NCI-H345 treated with DMSO at 0.1 percent for 48 hours (cell line): ENCODE measurements at regions not wholly inside any gene's neighbourhood (a gene's known extent, or its start where the extent isn't known, plus 50 kb on each side); places are given as distances from the start of the nearest gene placed in this dataset.

ENCODE experiments used
- DNase-seq: peaks from one replicate; lab custom pipeline; 2025; ENCODE audit not compliant: unreplicated experiment; lab: John Stamatoyannopoulos, UW

GRCh38 chr1:228969953-228970800 lies 234.9 kb downstream of the RHOU start:
- no peak for DNase-seq

DNA sequence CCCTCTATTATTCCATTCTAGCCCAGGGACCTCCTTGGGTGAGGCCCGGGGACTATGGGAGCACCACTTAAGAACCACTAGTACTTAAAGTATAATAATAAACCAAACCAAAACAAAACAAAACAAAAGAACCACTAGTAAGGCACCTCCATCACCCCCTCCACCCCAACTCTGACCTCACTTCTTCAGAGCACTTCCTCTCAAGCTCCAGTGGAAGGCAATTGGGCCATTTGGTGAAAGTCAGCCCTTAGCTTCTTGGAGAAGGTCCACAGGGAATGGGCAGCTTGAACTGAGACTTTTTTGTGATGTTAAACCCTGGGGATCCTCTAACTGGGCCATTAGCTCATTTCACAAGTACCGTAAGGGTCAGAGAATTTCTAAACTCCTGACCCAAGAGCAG lies 237.3 kb downstream of the RHOU start:
- DNase-seq: no peak

GRCh38 chr1:228974273-228974672 lies 239.0 kb downstream of the RHOU start:
- DNase-seq: no peak

DNA sequence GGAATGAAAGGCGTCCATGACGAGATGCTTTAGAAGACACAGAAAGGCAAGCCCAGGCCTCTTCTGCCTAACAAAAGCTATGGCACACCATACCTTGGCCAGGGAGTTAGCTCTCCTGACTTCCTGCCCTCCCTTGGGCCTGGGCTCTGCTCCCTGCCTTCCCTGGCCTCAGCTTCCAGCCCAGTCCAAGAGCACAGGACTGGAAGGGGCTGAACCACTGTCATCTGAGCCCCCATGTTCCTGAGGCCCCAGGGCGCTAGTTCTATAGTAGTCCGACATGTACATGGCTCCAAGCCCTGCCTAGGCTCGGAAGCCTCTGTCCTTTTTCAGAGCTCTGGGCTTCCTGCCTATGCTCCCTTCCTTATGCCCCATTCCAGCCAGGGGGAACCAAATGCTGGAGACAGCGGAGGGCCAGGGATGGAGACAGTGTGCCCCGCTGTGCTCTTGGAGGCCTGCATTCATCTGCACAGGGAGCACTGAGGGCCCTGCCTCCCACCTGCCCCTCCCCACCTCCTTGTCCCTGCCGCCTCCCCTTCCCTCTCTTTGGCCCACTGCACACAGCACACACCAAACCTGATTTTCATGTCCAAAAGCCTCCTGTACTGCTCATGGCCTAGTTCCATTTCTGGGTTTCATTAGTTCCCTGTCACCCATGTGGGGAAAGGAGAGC lies 240.1 kb downstream of the RHOU start:
- DNase-seq: no peak

DNA sequence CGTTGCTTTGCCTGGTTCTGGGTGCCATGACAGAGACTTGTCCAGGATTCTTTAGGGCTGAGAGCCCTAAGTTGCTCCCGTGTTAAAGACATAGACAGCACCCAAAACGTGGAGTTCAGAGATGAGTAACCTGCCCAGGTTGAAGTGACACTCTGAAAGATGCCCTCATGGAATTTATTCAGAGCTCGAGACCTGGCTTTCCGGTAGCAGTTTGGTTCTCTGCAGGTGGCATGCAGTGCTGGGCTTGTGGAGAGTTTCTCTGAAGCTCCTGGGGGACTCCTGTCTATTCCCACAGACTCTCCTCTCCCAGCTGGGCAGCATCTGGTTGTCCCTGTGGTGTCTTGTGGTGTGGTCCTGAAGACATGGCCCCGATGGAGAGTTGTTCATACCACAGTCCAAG lies 241.0 kb downstream of the RHOU start:
- no peak for DNase-seq

GRCh38 chr1:228977307-228977706 lies 242.0 kb downstream of the RHOU start:
- DNase-seq: no peak

- no peak for DNase-seq
These were observed 242.5 kb downstream of the RHOU start for GRCh38 chr1:228977741-228978140.

GRCh38 chr1:228978484-228979324 lies 243.4 kb downstream of the RHOU start:
- no peak for DNase-seq

DNA sequence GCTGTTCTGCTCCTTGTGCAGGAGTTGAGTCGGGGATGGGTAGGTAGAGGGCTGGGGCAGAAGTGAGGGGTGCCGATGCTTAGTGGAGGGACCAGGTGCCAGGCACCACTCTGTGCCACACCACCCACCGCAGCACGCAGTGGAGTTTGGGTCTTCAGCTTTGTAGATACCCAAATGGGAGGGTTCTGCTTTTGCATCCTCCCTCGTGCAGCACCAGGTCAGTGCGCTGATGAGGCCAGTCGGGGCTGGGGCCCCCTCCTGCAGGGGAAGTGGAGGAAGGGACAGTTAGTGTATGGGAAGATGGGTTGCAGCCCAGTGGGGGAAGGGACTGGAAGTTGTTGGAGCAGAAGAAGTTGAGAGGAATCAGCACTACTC lies 244.0 kb downstream of the RHOU start:
- no peak for DNase-seq

GRCh38 chr1:228979774-228980173 lies 244.5 kb downstream of the RHOU start:
- no peak for DNase-seq

- no peak for DNase-seq
These were observed 245.1 kb downstream of the RHOU start for GRCh38 chr1:228980232-228980937.

- DNase-seq: no peak
These were observed 247.4 kb downstream of the RHOU start for GRCh38 chr1:228982637-228983036.

GRCh38 chr1:228983231-228983660 lies 248.0 kb downstream of the RHOU start:
- no peak for DNase-seq

GRCh38 chr1:228983661-228984060 lies 248.4 kb downstream of the RHOU start:
- no peak for DNase-seq

DNA sequence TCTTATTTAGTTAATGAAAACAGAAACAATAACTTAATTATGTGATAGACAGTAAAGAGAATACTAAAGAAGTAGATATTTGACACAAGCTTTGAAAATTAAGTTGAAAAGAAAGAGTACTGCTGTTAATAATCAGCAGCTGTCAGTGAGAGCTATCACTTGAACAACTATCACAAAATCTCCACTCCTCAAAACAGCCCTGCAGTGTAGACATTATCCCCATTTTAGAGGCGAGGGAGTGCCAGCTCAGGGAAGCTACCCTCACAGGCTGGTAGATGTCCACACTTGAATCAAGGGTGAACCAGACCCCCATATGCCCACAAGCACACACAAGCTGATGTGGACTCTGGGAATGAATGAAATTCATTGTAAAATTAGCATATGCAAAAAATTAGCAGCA lies 248.8 kb downstream of the RHOU start:
- no peak for DNase-seq

DNA sequence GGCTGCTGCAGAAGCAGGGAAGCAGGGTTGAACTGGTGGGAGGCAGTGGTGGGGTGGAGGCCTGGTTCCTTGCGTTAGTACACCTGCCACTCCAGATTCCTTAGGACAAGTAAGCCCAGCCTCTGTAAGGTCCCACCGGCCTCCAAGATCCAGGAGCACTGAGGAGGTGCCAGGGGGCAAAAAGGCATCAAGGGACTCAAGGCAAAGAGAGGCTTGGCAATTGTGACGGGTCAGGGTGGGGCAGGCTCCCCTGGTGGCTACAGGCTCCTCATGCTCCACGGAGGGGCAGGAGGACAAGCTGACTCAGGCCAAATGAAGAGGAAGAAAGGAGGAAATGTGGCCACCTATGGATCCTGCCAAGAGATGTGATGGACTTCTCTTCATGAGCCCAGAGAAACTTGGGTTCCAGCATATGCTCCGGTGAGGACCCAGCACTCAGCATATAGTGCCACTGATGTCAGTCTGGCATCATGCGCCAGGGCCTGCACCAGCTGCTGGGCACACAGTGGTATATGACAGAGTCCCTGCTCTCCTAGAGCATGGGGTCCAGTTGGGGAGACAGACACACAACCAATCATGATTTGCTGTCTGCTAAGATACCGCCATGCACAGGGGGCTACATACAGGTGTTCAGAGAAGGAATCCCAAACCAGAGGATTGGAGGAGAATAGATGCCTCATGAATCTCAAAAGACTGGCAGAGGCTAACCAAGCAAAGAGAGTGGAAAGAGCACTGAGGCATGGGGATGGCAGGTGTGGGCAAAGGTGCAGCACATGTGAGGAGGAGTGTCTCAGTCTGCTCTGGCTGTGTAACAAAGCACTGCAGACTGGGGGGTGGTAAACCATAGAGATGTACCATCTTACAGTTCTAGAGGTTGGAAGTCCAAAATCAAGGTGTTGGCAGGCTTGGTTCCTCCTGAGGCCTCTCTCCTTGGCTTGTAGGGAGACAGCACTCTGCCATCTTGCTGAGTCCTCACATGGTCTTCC lies 249.7 kb downstream of the RHOU start:
- no peak for DNase-seq

GRCh38 chr1:228985661-228986060 lies 250.4 kb downstream of the RHOU start:
- no peak for DNase-seq

- no peak for DNase-seq
These were observed 251.0 kb downstream of the RHOU start for GRCh38 chr1:228986093-228986904.

GRCh38 chr1:228987286-228987685 lies 252.0 kb downstream of the RHOU start:
- no peak for DNase-seq
